HCT116 (cell line): ENCODE measurements at regions not wholly inside any gene's neighbourhood (a gene's known extent, or its start where the extent isn't known, plus 50 kb on each side); places are given as distances from the start of the nearest gene placed in this dataset.

Experiments used
- ATAC-seq: fragments of 200-7000 bp; cut with Tn5 transposase; 2 replicates; pipeline ENCODE4 v1.9.1; 2020; ENCODE audit warnings: mild to moderate bottlenecking, moderate library complexity
- BruUV-seq: library from RNA; stranded (reverse); fragments of 400-500 nt; replicated peaks from 2 replicates; lab custom pipeline; 2021; lab: Mats Ljungman, UMichigan
- CTCF ChIA-PET: fragments of 300-600 bp; sonication (Branson Sonifier 250); formaldehyde crosslinking; loops from one replicate; lab custom pipeline; 2021; ENCODE audit warnings: antibody characterized with exemption; lab: Charles Lee
- POLR2A ChIA-PET: fragments of 300-600, 350-600 bp; sonication (Branson Sonifier 250); formaldehyde crosslinking; loops from one replicate; lab custom pipeline; 2021; ENCODE audit warnings: antibody characterized with exemption; lab: Charles Lee
- RAD21 ChIA-PET, 2 experiments: fragments of 300-600 bp; sonication (Branson Sonifier 250); formaldehyde crosslinking; loops; one replicate each; lab custom pipeline; 2023; ENCODE audit warnings: low total read pairs in 2 of 2; ENCODE audit not compliant: uncharacterized antibody in 2 of 2, unreplicated experiment in 2 of 2, low non-redundant PET in 1 of 2; lab: Charles Lee
- DNase-seq: peaks from one replicate; pipeline ENCODE4 v3.0.0-alpha.2; 2010; ENCODE audit warnings: low read depth, low spot score
- H2AFZ ChIP-seq: fragments of 200-600 bp; shearing (Covaris generic), sonication (generic); 2 replicates; pipeline ENCODE4 v1.6.1; 2017; ENCODE audit warnings: low read depth, mixed run types, mixed read lengths, antibody characterized with exemption, low read length; ENCODE audit not compliant: poor library complexity, severe bottlenecking
- H3K27ac ChIP-seq: 2 replicates; pipeline ENCODE4 v1.5.1; 2012; ENCODE audit warnings: low read depth, low read length
- H3K27me3 ChIP-seq: fragments of 200-600 bp; sonication (generic); 2 replicates; pipeline ENCODE4 v1.6.1; 2016; ENCODE audit warnings: mixed run types, low read length, mixed read lengths; ENCODE audit not compliant: insufficient read depth
- H3K36me3 ChIP-seq, 2 experiments: fragments of 200-500 bp in 1 of 2; fragments of 200-600 bp in 1 of 2; sonication (Bioruptor generic) in 1 of 2; sonication (generic) in 1 of 2; 2 replicates each; pipeline versions ENCODE4 v1.5.1 to v1.6.1; 2014 to 2016; ENCODE audit warnings: low read length in 2 of 2, inconsistent platforms in 1 of 2, mixed read lengths in 1 of 2, mixed run types in 1 of 2; ENCODE audit not compliant: insufficient read depth in 2 of 2, control insufficient read depth in 1 of 2
- H3K4me1 ChIP-seq, 2 experiments: fragments of 200-600 bp in 1 of 2; sonication (generic) in 1 of 2; 2 replicates each; pipeline versions ENCODE4 v1.5.1 to v1.6.1; 2012 to 2017; ENCODE audit warnings: low read length in 2 of 2, inconsistent platforms in 1 of 2, mild to moderate bottlenecking in 1 of 2, mixed read lengths in 1 of 2, mixed run types in 1 of 2, moderate library complexity in 1 of 2; ENCODE audit not compliant: insufficient read depth in 2 of 2, control insufficient read depth in 1 of 2
- H3K4me2 ChIP-seq: fragments of 200-600 bp; sonication (generic); 2 replicates; pipeline ENCODE4 v1.6.1; 2017; ENCODE audit warnings: mixed run types, low read length, mixed read lengths
- H3K4me3 ChIP-seq, 2 experiments: fragments of 200-600 bp in 1 of 2; sonication (generic) in 1 of 2; replicated peaks in 1 of 2; 2 replicates each; pipeline ENCODE4 v1.5.1; 2011 to 2016; ENCODE audit warnings: low read length in 2 of 2, control low read depth in 1 of 2, low read depth in 1 of 2, mild to moderate bottlenecking in 1 of 2, mixed read lengths in 1 of 2, mixed run types in 1 of 2
- H3K79me2 ChIP-seq: fragments of 200-600 bp; sonication (generic); 2 replicates; pipeline ENCODE4 v1.6.1; 2017; ENCODE audit warnings: mild to moderate bottlenecking, mixed run types, low read length, moderate library complexity, mixed read lengths; ENCODE audit not compliant: insufficient read depth
- H3K9ac ChIP-seq: fragments of 200-600 bp; sonication (generic); 2 replicates; pipeline ENCODE4 v1.6.1; 2016; ENCODE audit warnings: low read length, mixed read lengths
- H3K9me2 ChIP-seq: fragments of 200-600 bp; sonication (generic), shearing (Covaris generic); 2 replicates; pipeline ENCODE4 v1.6.1; 2017; ENCODE audit warnings: mixed run types, mild to moderate bottlenecking, moderate library complexity; ENCODE audit not compliant: insufficient read depth
- H3K9me3 ChIP-seq, 2 experiments: fragments of 200-500 bp in 1 of 2; fragments of 200-600 bp in 1 of 2; sonication (Bioruptor generic) in 1 of 2; sonication (generic) in 1 of 2; 2 replicates each; pipeline ENCODE4 v1.6.1; 2014 to 2017; ENCODE audit warnings: low read length in 2 of 2, mixed read lengths in 2 of 2, inconsistent platforms in 1 of 2, low read depth in 1 of 2, mild to moderate bottlenecking in 1 of 2, mixed run types in 1 of 2, moderate library complexity in 1 of 2; ENCODE audit not compliant: control insufficient read depth in 1 of 2, insufficient read depth in 1 of 2
- H4K20me1 ChIP-seq: fragments of 200-600 bp; sonication (generic), shearing (Covaris generic); 2 replicates; pipeline ENCODE4 v1.6.1; 2017; ENCODE audit warnings: mixed run types, mild to moderate bottlenecking, moderate library complexity; ENCODE audit not compliant: insufficient read depth
- CBX3 ChIP-seq: IDR thresholded peaks from 2 replicates; pipeline ENCODE4 v1.6.1; 2012; ENCODE audit warnings: low read depth
- CEBPB ChIP-seq: IDR thresholded peaks from 2 replicates; pipeline ENCODE4 v1.6.1; 2012; ENCODE audit warnings: low read depth
- CTCF ChIP-seq, 3 experiments: fragments of 200-600 bp in 1 of 3; sonication (generic) in 1 of 3; IDR thresholded peaks in 2 of 3; conservative IDR thresholded peaks in 1 of 3; 2 replicates each; pipeline ENCODE4 v1.5.1; 2012 to 2017; ENCODE audit warnings: low read depth in 2 of 3, low read length in 2 of 3, antibody characterized with exemption in 1 of 3, borderline replicate concordance in 1 of 3, control low read depth in 1 of 3, mild to moderate bottlenecking in 1 of 3, mixed read lengths in 1 of 3, mixed run types in 1 of 3, moderate library complexity in 1 of 3; ENCODE audit not compliant: insufficient read depth in 1 of 3
- EZH2 ChIP-seq: fragments of 200-600 bp; sonication (generic); IDR thresholded peaks from 2 replicates; pipeline ENCODE4 v1.6.1; 2017; ENCODE audit warnings: antibody characterized with exemption, mixed run types
- JUND ChIP-seq: IDR thresholded peaks from 2 replicates; pipeline ENCODE4 v1.6.1; 2012
- POLR2A ChIP-seq: IDR thresholded peaks from 2 replicates; pipeline ENCODE4 v1.7.0; 2011; ENCODE audit warnings: borderline replicate concordance; ENCODE audit not compliant: insufficient read depth, insufficient read length; ENCODE audit errors: extremely low read depth
- SIN3A ChIP-seq: IDR thresholded peaks from 2 replicates; pipeline ENCODE4 v1.6.1; 2012; ENCODE audit warnings: low read depth
- ZBTB33 ChIP-seq: IDR thresholded peaks from 2 replicates; pipeline ENCODE4 v1.6.1; 2011; ENCODE audit warnings: mild to moderate bottlenecking, low read length, moderate library complexity; ENCODE audit not compliant: insufficient replicate concordance; ENCODE audit errors: extremely low read depth
- ZFX ChIP-seq: fragments of 450-650 bp; IDR thresholded peaks from 2 replicates; pipeline ENCODE4 v1.6.1; 2017
- intact Hi-C: fragments of 100-400 bp; cut with micrococcal nuclease; formaldehyde crosslinking; loops from 2 replicates; pipeline ENCODE4 v1.10.0; 2022

- Histone ChIP-seq H4K20me1 (no peaks in the 10 kb centered on the region), H3K9me2 (no peaks in the 10 kb centered on the region), H3K4me1 (no peaks in the 10 kb centered on the region), H3K27me3 (no peaks in the 10 kb centered on the region), H3K4me2 (no peak overlapping the region), H3K9me3 (peaks cover 25 to 55% of the 10 kb centered on the region in 2 experiments; a peak in 2 of 4 replicates), H3K4me3 (no peak overlapping the region), H3K36me3 (no peaks in the 10 kb centered on the region), H3K27ac (no peak overlapping the region), H3K79me2 (no peaks in the 10 kb centered on the region), H3K9ac (no peak overlapping the region), H2AFZ (no peak overlapping the region)
- TF ChIP-seq JUND (no peak), SIN3A (no peak), POLR2A (no peak), CBX3 (no peak), CTCF (IDR thresholded peaks at IDR 0.05 in 2 of 3, conservative IDR thresholded peaks at IDR 0.05 in 1 of 3; ENCODE audit: borderline replicate concordance in 1 of 3, insufficient read depth in 1 of 3, low read depth in 2 of 3, low read length in 2 of 3) (no peak), CEBPB (no peak)
- DNase-seq (no peak), ATAC-seq (no peak)
- intact Hi-C loops, result no loop called here
- RAD21 ChIA-PET, result no interaction called here
- POLR2A ChIA-PET, result no interaction called here
- CTCF ChIA-PET, result no interaction called here
- no TSS peak for BruUV-seq
These were observed 334.3 kb upstream of the ADAMTS5 start for GRCh38 chr21:27301220-27301619.

- Histone ChIP-seq H3K9me3 (peaks cover 21 to 52% of the 10 kb centered on the region in 2 experiments; a peak in 2 of 4 replicates), H3K4me3 (no peak overlapping the region), H3K79me2 (no peaks in the 10 kb centered on the region), H2AFZ (no peak overlapping the region), H3K9ac (no peak overlapping the region), H3K9me2 (no peaks in the 10 kb centered on the region), H3K27me3 (no peaks in the 10 kb centered on the region), H3K36me3 (no peaks in the 10 kb centered on the region), H4K20me1 (no peaks in the 10 kb centered on the region), H3K4me1 (no peaks in the 10 kb centered on the region), H3K27ac (no peak overlapping the region), H3K4me2 (no peak overlapping the region)
- intact Hi-C loops, result no loop called here
- TF ChIP-seq EZH2 (no peak), ZBTB33 (no peak), CTCF (IDR thresholded peaks at IDR 0.05 in 2 of 3, conservative IDR thresholded peaks at IDR 0.05 in 1 of 3; ENCODE audit: borderline replicate concordance in 1 of 3, insufficient read depth in 1 of 3, low read depth in 2 of 3, low read length in 2 of 3) (no peak), ZFX (no peak), POLR2A (no peak)
- ChIA-PET POLR2A (no interaction called here), CTCF (no interaction called here), RAD21 (no interaction called here)
- ATAC-seq, result no peak
- BruUV-seq, result no TSS peak
- no peak for DNase-seq
These were observed 333.9 kb upstream of the ADAMTS5 start for GRCh38 chr21:27300770-27301169.
